ENCODE measurements at regions not wholly inside any gene's neighbourhood (a gene's known extent, or its start where the extent isn't known, plus 50 kb on each side); places are given as distances from the start of the nearest gene placed in this dataset.

DNA sequence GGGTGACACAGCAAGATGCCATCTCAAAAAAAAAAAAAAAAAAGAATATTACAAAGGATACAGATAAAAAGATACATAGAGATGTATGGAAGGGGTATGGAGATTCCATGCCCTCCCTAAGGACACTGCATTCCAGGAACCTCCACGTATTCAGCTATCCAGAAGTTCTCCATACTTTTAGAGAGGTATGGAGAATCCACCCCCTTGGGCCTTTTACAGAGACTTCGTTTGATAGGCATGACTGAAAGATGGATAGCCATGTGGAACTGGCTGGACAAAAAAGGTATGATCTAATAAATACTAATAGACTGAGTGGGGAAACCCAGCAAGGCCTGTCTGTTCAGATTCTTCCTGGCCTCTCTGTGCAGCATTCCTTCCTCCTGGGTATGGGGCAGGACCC is 56.6 kb upstream of the DMRT1 start:
- TF ChIP-seq, protein P1, sequence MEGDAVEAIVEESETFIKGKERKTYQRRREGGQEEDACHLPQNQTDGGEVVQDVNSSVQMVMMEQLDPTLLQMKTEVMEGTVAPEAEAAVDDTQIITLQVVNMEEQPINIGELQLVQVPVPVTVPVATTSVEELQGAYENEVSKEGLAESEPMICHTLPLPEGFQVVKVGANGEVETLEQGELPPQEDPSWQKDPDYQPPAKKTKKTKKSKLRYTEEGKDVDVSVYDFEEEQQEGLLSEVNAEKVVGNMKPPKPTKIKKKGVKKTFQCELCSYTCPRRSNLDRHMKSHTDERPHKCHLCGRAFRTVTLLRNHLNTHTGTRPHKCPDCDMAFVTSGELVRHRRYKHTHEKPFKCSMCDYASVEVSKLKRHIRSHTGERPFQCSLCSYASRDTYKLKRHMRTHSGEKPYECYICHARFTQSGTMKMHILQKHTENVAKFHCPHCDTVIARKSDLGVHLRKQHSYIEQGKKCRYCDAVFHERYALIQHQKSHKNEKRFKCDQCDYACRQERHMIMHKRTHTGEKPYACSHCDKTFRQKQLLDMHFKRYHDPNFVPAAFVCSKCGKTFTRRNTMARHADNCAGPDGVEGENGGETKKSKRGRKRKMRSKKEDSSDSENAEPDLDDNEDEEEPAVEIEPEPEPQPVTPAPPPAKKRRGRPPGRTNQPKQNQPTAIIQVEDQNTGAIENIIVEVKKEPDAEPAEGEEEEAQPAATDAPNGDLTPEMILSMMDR (conservative IDR thresholded peaks at IDR 0.05; ENCODE audit: low read depth): no peak
- no peak for DNase-seq (ENCODE audit: low spot score)
- ChIA-PET POLR2A (ENCODE audit: low non-redundant PET) (no interaction called here), CTCF (no interaction called here)
- no peak overlapping the region for H3K27ac ChIP-seq

DNA sequence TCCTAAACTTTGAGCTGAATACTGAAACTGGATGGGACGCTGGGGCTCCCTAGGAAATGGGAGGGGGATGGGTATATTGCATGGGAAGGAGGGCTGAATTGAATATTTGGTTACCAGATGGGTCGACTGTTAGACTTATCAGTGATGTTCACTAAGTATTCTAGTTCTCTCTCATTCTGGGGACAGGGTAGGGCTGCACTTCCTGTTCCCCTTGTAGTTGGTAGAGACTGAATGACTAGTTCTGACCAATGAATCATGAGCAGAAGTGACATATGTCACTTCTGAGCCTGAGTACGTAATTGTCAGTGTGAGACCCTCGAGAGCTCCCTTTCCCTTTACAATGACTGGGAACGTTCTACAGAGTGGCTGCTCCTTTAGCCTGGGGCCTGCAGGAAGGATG is 55.5 kb upstream of the DMRT1 start:
- TF ChIP-seq, protein P1 (conservative IDR thresholded peaks at IDR 0.05; ENCODE audit: low read depth): no peak
- H3K27ac ChIP-seq: no peak overlapping the region
- ChIA-PET POLR2A (ENCODE audit: low non-redundant PET) (no interaction called here), CTCF (no interaction called here)
- no peak for DNase-seq (ENCODE audit: low spot score)

DNA sequence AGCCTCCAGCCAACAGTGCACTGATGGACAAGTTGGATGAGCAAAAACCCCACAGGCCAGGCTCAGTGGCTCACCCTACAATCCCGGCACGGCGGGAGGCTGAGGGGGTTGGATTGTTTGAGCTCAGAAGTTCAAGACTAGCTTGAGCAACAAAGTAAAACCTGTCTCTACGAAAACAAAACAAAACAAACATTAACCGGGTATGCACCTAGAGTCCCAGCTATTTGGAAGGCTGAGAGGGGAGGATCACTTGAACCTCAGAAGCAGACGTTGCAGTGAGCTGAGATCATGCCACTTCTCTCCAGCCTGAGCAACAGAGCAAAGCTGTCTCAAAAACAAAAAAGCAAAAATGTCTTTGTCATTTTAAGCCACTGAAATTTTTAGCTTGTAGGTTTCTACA is 55.1 kb upstream of the DMRT1 start:
- CTCF ChIA-PET: no interaction called here
- TF ChIP-seq, protein P1 (conservative IDR thresholded peaks at IDR 0.05; ENCODE audit: low read depth): no peak
- no peak overlapping the region for H3K27ac ChIP-seq
- DNase-seq (ENCODE audit: low spot score): no peak
- POLR2A ChIA-PET (ENCODE audit: low non-redundant PET): no interaction called here

DNA sequence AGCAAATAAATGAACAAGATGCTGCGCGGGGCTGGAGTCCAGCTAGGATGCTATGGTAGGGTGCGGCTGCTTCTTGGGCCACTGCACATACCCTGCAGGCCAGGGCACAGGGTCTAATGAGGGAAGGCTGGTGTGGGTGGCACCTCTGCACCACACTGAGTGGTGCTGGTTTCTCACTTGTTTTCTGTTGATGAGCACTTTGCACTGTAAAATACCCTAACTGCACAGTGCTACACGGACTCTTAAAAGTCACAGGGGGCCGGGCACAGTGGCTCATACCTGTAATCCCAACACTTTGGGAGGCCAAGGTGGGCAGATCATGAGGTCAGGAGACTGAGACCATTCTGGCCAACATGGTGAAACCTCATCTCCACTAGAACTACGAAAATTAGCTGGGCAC is 52.7 kb upstream of the DMRT1 start:
- no peak overlapping the region for H3K27ac ChIP-seq
- ChIA-PET CTCF (no interaction called here), POLR2A (ENCODE audit: low non-redundant PET) (no interaction called here)
- TF ChIP-seq, protein P1 (conservative IDR thresholded peaks at IDR 0.05; ENCODE audit: low read depth): no peak
- DNase-seq (ENCODE audit: low spot score): no peak
